GM19240 (cell line): ENCODE measurements at regions not wholly inside any gene's neighbourhood (a gene's known extent, or its start where the extent isn't known, plus 50 kb on each side); places are given as distances from the start of the nearest gene placed in this dataset.
"Not testable (repeated sequence)": the region's sequence is repeated elsewhere in the genome, so short reads cannot be mapped to it uniquely, and the experiment has no call there.

Experiments
- DNase-seq: peaks from one replicate; pipeline ENCODE4 v3.0.0; 2011; ENCODE audit warnings: low spot score; ENCODE audit not compliant: insufficient read length

GRCh38 chr2:235394278-235394828 lies 99.5 kb upstream of the AGAP1 start:
- no peak for DNase-seq

GRCh38 chr2:235396071-235396846 lies 97.6 kb upstream of the AGAP1 start:
- DNase-seq, result no peak

GRCh38 chr2:235398321-235398720 lies 95.5 kb upstream of the AGAP1 start:
- no peak for DNase-seq

GRCh38 chr2:235399895-235400294 lies 93.9 kb upstream of the AGAP1 start:
- no peak for DNase-seq

- no peak for DNase-seq
Measured at GRCh38 chr2:235402422-235402821, 91.4 kb upstream of the AGAP1 start.

- no peak for DNase-seq
Measured at GRCh38 chr2:235405612-235406361, 88.1 kb upstream of the AGAP1 start.

- DNase-seq, result no peak
Measured at GRCh38 chr2:235406430-235406829, 87.4 kb upstream of the AGAP1 start.

- DNase-seq, result no peak
Measured at GRCh38 chr2:235411905-235412485, 81.8 kb upstream of the AGAP1 start.

GRCh38 chr2:235413064-235413463 lies 80.8 kb upstream of the AGAP1 start:
- no peak for DNase-seq

GRCh38 chr2:235414422-235414821 lies 79.4 kb upstream of the AGAP1 start:
- DNase-seq, result no peak

GRCh38 chr2:235416858-235417499 lies 76.9 kb upstream of the AGAP1 start:
- DNase-seq, result no peak

- DNase-seq, result no peak
Measured at GRCh38 chr2:235418918-235419317, 74.9 kb upstream of the AGAP1 start.

GRCh38 chr2:235419996-235420395 lies 73.8 kb upstream of the AGAP1 start:
- DNase-seq, result no peak

- DNase-seq, result no peak
Measured at GRCh38 chr2:235421618-235422017, 72.2 kb upstream of the AGAP1 start.

- no peak for DNase-seq
Measured at GRCh38 chr2:235430366-235431083, 63.3 kb upstream of the AGAP1 start.

GRCh38 chr2:235432741-235433520 lies 60.9 kb upstream of the AGAP1 start:
- DNase-seq, result no peak

- DNase-seq, result no peak
Measured at GRCh38 chr2:235433860-235434259, 60.0 kb upstream of the AGAP1 start.

- no peak for DNase-seq
Measured at GRCh38 chr2:235439959-235440662, 53.7 kb upstream of the AGAP1 start.

GRCh38 chr2:235443580-235443979 lies 50.3 kb upstream of the AGAP1 start:
- not testable (repeated sequence) for DNase-seq
